ENCODE measurements at regions not wholly inside any gene's neighbourhood (a gene's known extent, or its start where the extent isn't known, plus 50 kb on each side); places are given as distances from the start of the nearest gene placed in this dataset.
A peak's percentile ranks its signal among the peaks of the same experiment; 100 is the strongest.
"Not testable (repeated sequence)": the region's sequence is repeated elsewhere in the genome, so short reads cannot be mapped to it uniquely, and the experiment has no call there.

- not testable (repeated sequence) for DNase-seq (ENCODE audit: low read depth in 4 of 4, low spot score in 2 of 4)
These were observed 1057.5 kb upstream of the USP9Y start for GRCh38 chrY:11643549-11643948.

GRCh38 chrY:11668221-11668620 is 1032.8 kb upstream of the USP9Y start:
- peak in 1 of 4 donors; percentile 2 for DNase-seq (ENCODE audit: low read depth in 4 of 4, low spot score in 2 of 4)

Measured in left renal cortex interstitium (tissue), 4 donors.